Suppressor macrophage (primary cell): ENCODE measurements at regions not wholly inside any gene's neighbourhood (a gene's known extent, or its start where the extent isn't known, plus 50 kb on each side); places are given as distances from the start of the nearest gene placed in this dataset.

Experiments used
- DNase-seq, 4 experiments: peaks; one replicate each; pipeline ENCODE4 v3.0.0-alpha.2; 2020 to 2022

GRCh38 chr4:1474126-1475090, 68.2 kb upstream of the NKX1-1 start:
- no peak for DNase-seq

GRCh38 chr4:1473718-1474117, 67.5 kb upstream of the NKX1-1 start:
- DNase-seq: no peak

DNA sequence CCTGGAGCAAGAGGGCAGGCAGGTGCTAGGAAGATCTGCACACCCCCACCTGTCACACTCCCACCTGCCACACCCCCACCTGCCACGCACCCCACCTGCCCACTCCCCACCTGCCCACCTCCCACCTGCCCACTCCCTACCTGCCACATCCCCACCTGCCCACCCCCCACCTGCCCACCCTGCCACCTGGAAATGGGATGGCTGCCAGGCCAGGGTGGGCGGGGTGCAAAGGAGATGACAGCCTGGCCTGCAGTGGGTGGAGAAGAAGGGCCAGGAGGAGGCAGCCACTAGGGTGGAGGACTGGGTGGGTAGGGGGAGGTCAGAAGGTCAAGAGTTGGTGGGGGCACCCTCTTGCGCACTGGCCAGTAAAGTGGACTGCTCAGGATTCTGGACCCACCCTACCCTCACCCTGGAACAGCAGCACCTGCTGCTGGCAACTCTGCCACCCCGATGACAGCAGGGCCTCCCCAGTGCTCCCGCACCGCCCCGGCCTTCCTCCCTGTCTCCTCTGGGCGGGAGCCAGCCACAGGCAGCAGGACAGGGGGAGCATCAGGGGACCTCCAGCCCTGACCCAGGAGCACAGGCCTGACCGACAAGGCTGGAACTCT, 66.8 kb upstream of the NKX1-1 start:
- no peak for DNase-seq

- DNase-seq: no peak
Measured at GRCh38 chr4:1472148-1472797, 66.0 kb upstream of the NKX1-1 start.

GRCh38 chr4:1471443-1472147, 65.4 kb upstream of the NKX1-1 start:
- no peak for DNase-seq

- no peak for DNase-seq
Measured at GRCh38 chr4:1470816-1471442, 64.7 kb upstream of the NKX1-1 start.

GRCh38 chr4:1470393-1470670, 64.1 kb upstream of the NKX1-1 start:
- DNase-seq: no peak

DNA sequence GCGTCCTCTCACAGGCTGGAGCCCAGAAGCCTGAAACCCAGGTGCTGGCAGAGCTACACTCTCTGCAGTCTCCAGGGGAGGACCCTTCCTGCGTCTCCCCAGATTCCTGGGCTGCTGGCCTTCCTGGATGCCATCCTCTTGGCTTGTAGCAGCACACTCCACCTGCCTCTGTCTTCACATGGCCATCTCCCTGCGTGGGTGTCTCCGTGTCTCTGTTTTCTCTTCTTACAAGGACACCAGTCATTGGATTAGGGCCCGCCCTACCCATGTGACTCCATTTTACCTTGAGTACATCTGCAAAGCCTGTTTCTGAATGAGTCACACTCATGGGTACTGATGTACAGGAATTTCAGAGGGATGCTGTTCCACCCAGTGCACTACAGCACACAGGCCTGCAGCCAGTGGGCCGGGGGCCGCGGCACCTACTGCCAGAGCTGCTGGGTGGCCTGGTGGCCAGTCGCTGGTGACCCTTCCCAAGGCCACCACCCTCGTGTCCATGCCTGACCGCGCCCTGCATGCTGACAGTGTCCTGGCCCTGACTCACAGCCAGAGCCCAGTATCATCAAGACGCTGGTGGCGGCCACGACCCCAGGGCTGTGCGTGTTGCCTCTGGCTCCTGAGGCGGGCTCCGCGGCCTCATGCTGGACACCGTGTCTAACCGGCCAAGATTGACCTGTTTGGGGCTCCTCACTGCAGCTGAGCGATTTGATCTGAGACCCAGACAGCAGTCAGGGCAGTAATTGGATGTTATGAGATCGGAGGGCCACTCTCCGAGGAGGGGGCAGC, 63.6 kb upstream of the NKX1-1 start:
- no peak for DNase-seq

DNA sequence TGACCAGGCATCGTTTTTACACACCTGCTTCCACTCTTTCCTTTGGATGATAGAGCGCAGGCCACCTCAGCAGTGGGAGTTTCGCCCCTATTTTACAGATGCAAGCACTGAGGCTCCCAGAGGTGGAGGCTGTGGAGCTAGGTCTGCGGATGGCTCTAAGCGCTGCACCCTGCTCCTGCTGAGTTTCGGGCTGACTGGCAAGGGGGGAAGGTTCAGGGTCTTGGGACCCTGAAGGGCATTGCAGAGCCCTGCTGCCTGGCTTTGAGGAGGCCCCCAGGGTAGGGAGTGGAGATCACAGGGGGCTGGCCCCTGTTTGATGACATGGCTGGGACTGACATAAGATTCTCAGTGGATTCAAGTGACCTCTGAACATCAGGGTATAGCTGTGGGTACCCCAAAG, 62.8 kb upstream of the NKX1-1 start:
- DNase-seq: no peak

DNA sequence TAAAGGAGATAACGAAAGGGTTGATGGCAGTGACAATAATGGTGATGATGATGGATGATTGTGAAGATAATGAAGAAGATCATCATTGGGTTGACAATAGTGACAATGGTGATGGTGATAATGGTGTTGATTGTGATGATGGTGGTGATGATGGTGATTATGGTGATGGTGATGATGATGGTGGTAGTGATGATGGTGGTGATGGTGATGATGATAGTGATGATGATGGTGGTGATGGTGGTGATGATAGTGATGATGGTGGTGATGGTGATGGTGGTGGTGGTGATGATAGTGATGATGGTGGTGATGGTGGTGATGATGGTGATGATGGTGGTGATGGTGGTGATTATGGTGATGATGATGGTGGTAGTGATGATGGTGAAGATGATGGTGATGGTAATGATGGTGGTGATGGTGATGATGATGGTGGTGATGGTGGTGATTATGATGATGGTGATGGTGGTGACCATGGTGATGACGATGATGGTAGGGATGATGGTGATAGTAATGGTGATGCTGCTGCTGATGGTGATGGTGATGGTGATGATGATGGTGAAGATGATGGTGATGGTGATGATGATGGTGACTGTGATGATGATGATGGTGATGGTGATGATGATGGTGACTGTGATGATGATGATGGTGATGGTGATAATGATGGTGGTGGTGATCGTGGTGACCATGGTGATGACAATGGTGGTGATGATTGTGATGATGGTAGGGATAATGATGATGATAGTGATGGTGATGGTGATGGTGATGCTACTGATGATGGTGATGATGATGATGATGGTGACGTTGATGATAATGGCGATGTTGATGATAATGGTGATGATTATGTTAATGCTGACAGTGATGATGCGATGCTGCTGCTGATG, 61.6 kb upstream of the NKX1-1 start:
- DNase-seq: no peak

GRCh38 chr4:1466863-1467165, 60.6 kb upstream of the NKX1-1 start:
- DNase-seq: no peak

- no peak for DNase-seq
Measured at GRCh38 chr4:1466034-1466862, 60.0 kb upstream of the NKX1-1 start.

DNA sequence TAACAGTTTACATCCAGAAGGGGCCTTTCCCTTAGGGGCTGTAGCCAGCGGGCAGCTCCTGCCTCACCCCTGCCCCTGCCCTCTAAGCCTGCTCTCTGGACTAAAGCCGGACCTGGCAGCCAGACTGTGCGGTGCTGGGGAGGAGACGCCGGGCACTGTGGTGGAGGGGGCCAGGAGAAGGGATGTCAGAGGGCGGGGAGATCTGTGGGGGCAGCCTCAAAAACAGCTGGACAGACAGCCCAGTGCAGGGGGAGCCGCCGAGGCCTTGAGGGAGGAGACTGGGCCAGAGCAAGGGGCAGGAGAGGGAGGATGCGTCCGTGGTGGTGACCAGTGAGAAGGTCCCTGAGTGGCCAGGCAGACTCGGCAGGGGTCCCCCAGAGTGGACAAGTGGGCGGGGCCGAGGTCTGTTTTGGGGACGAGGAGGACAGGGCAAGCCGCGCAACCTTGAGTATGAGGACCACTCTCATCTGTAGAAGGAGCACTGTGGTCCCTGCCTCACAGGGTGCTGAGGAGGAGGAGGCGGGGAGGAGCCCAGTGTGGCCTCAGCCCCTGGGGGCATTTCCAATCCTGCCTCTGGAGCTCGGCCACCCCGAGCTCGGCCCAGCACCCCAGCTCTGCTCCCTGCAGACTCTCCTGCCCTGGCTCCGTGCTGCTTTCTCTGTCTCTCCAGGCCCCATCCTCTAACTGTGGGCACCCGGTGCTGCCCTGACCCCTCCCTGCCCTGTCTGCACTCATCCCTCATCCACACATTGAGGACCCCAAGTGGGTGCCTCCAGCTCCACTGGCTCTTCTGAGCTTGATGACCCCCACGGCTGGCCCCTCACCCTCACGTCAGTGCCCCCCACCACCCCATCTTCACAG, 59.2 kb upstream of the NKX1-1 start:
- DNase-seq: no peak

GRCh38 chr4:1464581-1465171, 58.4 kb upstream of the NKX1-1 start:
- DNase-seq: no peak

GRCh38 chr4:1463927-1464540, 57.8 kb upstream of the NKX1-1 start:
- no peak for DNase-seq

DNA sequence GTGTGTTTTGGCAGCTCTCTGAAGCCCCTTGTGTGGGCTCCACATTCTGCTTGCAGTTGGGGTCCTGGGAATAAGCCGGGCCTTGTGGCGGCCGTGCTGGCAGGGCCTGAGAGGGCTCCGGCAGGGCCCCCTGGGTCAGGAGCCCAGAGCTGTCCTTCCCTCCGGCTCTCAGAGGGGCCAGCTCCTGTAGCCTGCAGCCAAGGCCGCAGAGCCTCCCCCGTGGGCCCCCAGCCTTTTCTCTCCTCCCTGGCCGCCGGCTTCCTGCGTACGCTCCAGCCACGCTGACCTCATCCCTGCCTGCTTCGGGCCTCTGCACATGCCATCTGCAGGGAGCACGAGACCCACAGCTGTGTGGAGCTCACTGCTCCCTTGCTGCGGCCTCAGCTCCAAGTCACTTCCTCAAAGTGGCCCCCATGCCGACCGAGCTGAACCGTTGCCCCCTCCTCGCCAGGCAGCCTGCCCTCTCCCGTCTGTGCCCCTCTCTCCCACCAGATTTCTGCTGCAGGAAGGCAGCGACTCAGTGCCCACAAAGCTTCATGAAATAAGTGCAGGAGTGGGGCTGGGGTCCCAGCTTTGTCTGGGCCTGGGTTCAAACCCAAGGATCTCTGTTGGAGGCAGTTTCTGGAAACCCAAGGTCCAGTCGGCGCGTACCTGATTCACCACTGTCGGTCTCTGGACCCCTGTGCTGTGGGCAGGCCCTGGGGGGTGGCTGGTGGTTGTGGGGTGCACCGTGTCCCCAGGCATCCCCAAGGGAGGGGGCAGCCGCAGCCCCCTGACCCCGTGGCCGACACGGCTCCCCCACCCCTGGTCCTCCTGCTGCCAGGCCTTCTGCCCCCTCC, 57.1 kb upstream of the NKX1-1 start:
- DNase-seq: peak; percentile 40 to 67 (median 53)

DNA sequence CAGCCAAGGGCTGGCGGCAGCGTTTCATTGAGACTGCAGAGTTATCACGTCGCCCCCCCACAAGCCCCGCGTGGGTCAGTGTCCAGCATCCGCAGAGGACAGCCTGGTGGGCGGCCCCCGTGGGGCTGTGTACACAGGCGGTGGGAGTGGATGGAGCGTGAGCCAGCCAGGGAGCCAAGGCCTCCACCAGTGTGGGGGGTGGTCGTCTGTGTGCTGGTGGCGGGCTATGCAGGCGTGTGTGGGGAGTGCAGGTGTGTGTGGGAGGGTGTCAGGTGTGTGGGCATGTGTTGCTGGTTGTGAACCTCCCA, 56.5 kb upstream of the NKX1-1 start:
- DNase-seq: no peak
